Thyroid gland (tissue), 4 donors: ENCODE measurements at regions not wholly inside any gene's neighbourhood (a gene's known extent, or its start where the extent isn't known, plus 50 kb on each side); places are given as distances from the start of the nearest gene placed in this dataset.

ENCODE experiments used
- DNase-seq, 2 donors: peaks; one replicate each; pipeline ENCODE4 v3.0.0-alpha.2; 2019
- H3K27ac ChIP-seq, 3 donors: fragments of 200-600 bp; sonication (generic); 1 replicate in 2 of 3; 2 replicates in 1 of 3; pipeline ENCODE4 v1.5.1; 2016 to 2019; ENCODE audit warnings: mild to moderate bottlenecking in 1 of 3, moderate library complexity in 1 of 3
- H3K27me3 ChIP-seq: fragments of 200-600 bp; sonication (generic); one replicate; pipeline ENCODE4 v1.5.1; 2019
- H3K36me3 ChIP-seq, 2 donors: fragments of 200-600 bp; sonication (generic); one replicate each; pipeline ENCODE4 v1.5.1; 2016 to 2019
- H3K4me1 ChIP-seq, 2 donors: fragments of 200-600 bp; sonication (generic); one replicate each; pipeline ENCODE4 v1.5.1; 2017 to 2019
- H3K4me3 ChIP-seq, 3 donors: fragments of 200-600 bp; sonication (generic); replicated peaks in 1 of 3; 1 replicate in 2 of 3; 2 replicates in 1 of 3; pipeline ENCODE4 v1.5.1; 2016; ENCODE audit warnings: mild to moderate bottlenecking in 1 of 3
- H3K9me3 ChIP-seq: fragments of 200-600 bp; sonication (generic); one replicate; pipeline ENCODE4 v1.5.1; 2017
- CTCF ChIP-seq, 6 experiments: fragments of 200-600 bp in 3 of 6; fragments of 450-650 bp in 3 of 6; sonication (generic) in 3 of 6; IDR thresholded peaks; one replicate each; pipeline ENCODE4 v1.5.1; 2016 to 2019; ENCODE audit warnings: antibody characterized with exemption in 6 of 6, mild to moderate bottlenecking in 2 of 6, inconsistent platforms in 1 of 6, moderate library complexity in 1 of 6
- POLR2A ChIP-seq, 2 donors: fragments of 450-650 bp; IDR thresholded peaks; one replicate each; pipeline ENCODE4 v1.6.1; 2017; ENCODE audit warnings: antibody characterized with exemption in 2 of 2, mild to moderate bottlenecking in 2 of 2, moderate library complexity in 1 of 2
- WGBS, 2 donors: methylation state at CpG; one replicate each; pipeline ENCODE4 v1.1.5; 2017; 5-methylcytosine and 5-hydroxymethylcytosine counted together
- intact Hi-C: fragments of 100-400 bp; cut with DNase I; formaldehyde crosslinking; loops from one replicate; pipeline ENCODE4 v1.15.1; 2023

GRCh38 chr2:56784046-56784445 is 600.3 kb downstream of the CCDC85A start:
- H3K4me3 ChIP-seq, result no peak overlapping the region
- no peaks in the 10 kb centered on the region for H3K27me3 ChIP-seq
- no peak for TF ChIP-seq POLR2A (IDR thresholded peaks at IDR 0.05)
- TF ChIP-seq CTCF (IDR thresholded peaks at IDR 0.05), result no peak
- H3K27ac ChIP-seq, result no peak overlapping the region
- H3K4me1 ChIP-seq, result no peaks in the 10 kb centered on the region
- DNase-seq, result no peak
- 73 to 79% methylated on average over 3 of the region's 3 CpGs for WGBS, 2 donors
- no peaks in the 10 kb centered on the region for H3K36me3 ChIP-seq
- intact Hi-C loops, result no loop called here
- H3K9me3 ChIP-seq, result no peaks in the 10 kb centered on the region

GRCh38 chr2:56801214-56801613 is 617.4 kb downstream of the CCDC85A start:
- H3K27ac ChIP-seq, result no peak overlapping the region
- no peaks in the 10 kb centered on the region for H3K4me1 ChIP-seq
- TF ChIP-seq CTCF (IDR thresholded peaks at IDR 0.05) (no peak), POLR2A (IDR thresholded peaks at IDR 0.05) (no peak)
- 92 to 94% methylated on average over 2 of the region's 2 CpGs for WGBS, 2 donors
- intact Hi-C loops, result no loop called here
- no peak overlapping the region for H3K4me3 ChIP-seq
- no peaks in the 10 kb centered on the region for H3K9me3 ChIP-seq
- H3K27me3 ChIP-seq, result no peaks in the 10 kb centered on the region
- H3K36me3 ChIP-seq, result no peaks in the 10 kb centered on the region
- DNase-seq, result no peak

- H3K4me1 ChIP-seq, result no peaks in the 10 kb centered on the region
- TF ChIP-seq CTCF (IDR thresholded peaks at IDR 0.05), result no peak
- no peak for TF ChIP-seq POLR2A (IDR thresholded peaks at IDR 0.05)
- H3K36me3 ChIP-seq, result no peaks in the 10 kb centered on the region
- no peak overlapping the region for H3K27ac ChIP-seq
- H3K4me3 ChIP-seq, result no peak overlapping the region
- intact Hi-C loops, result no loop called here
- 73 to 83% methylated on average over 3 of the region's 3 CpGs for WGBS, 2 donors
- H3K27me3 ChIP-seq, result no peaks in the 10 kb centered on the region
- H3K9me3 ChIP-seq, result no peaks in the 10 kb centered on the region
- DNase-seq, result no peak
Observed at GRCh38 chr2:56801770-56802169, 618.0 kb downstream of the CCDC85A start.

GRCh38 chr2:56803596-56803995 is 619.8 kb downstream of the CCDC85A start:
- no peaks in the 10 kb centered on the region for H3K9me3 ChIP-seq
- no peak overlapping the region for H3K27ac ChIP-seq
- H3K4me3 ChIP-seq, result no peak overlapping the region
- no peak for DNase-seq
- no peaks in the 10 kb centered on the region for H3K27me3 ChIP-seq
- TF ChIP-seq POLR2A (IDR thresholded peaks at IDR 0.05) (no peak), CTCF (IDR thresholded peaks at IDR 0.05) (no peak)
- no peaks in the 10 kb centered on the region for H3K4me1 ChIP-seq
- H3K36me3 ChIP-seq, result no peaks in the 10 kb centered on the region
- WGBS, 2 donors, result 92% methylated on average over 3 of the region's 3 CpGs
- intact Hi-C loops, result no loop called here

GRCh38 chr2:56806924-56807323 is 623.1 kb downstream of the CCDC85A start:
- H3K27me3 ChIP-seq, result no peaks in the 10 kb centered on the region
- intact Hi-C loops, result no loop called here
- H3K4me1 ChIP-seq, result no peaks in the 10 kb centered on the region
- H3K4me3 ChIP-seq, result no peak overlapping the region
- no peaks in the 10 kb centered on the region for H3K9me3 ChIP-seq
- no peak overlapping the region for H3K27ac ChIP-seq
- 75 to 88% methylated on average over 1 of the region's 1 CpG for WGBS, 2 donors
- no peak for DNase-seq
- H3K36me3 ChIP-seq, result no peaks in the 10 kb centered on the region
- TF ChIP-seq POLR2A (IDR thresholded peaks at IDR 0.05) (no peak), CTCF (IDR thresholded peaks at IDR 0.05) (no peak)
